ENCODE measurements at regions not wholly inside any gene's neighbourhood (a gene's known extent, or its start where the extent isn't known, plus 50 kb on each side); places are given as distances from the start of the nearest gene placed in this dataset.

DNA sequence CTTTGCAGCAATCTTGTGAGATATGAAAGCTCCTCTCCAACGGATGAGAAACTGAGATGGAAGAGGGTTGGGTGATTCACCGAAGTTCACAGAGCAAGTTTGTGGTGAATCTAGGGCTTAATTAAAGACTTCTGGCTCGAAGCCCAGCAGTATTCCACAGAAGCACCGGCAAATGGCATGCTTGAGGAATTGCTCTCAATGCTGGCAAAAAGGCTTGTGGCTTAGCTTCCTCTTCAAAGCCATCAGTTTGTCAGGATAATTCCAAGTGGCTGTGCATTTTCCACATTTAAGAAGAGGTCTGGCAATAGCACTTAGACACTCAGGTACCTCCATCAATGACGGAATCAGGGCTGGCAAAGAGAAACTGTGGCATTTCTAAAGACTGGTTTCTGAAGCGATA is 98.7 kb upstream of the SLC66A3 start:
- peaks cover 12% of the 10 kb centered on the region for H3K27me3 Mint-ChIP-seq (ENCODE audit: low read depth)
- H3K4me1 Mint-ChIP-seq (ENCODE audit: low read depth) = no peaks in the 10 kb centered on the region
- ATAC-seq (no peak), DNase-seq (no peak)
- H3K9me3 Mint-ChIP-seq (ENCODE audit: insufficient read depth) = peaks cover 9% of the 10 kb centered on the region
- H3K27ac Mint-ChIP-seq = no peak overlapping the region
- ChIA-PET CTCF (interaction anchor here (1.0 kb wide), 1 partner anchor 68 kb away, joined by 3 read pairs; no protein-coding TSS in a partner anchor), POLR2A (interaction anchor here (0.6 kb wide), 1 partner anchor 238 kb away, joined by 3 read pairs; no protein-coding TSS in a partner anchor)
- peaks cover 2% of the 10 kb centered on the region for H3K36me3 Mint-ChIP-seq (ENCODE audit: low read depth)
- H3K4me3 Mint-ChIP-seq = no peak overlapping the region

DNA sequence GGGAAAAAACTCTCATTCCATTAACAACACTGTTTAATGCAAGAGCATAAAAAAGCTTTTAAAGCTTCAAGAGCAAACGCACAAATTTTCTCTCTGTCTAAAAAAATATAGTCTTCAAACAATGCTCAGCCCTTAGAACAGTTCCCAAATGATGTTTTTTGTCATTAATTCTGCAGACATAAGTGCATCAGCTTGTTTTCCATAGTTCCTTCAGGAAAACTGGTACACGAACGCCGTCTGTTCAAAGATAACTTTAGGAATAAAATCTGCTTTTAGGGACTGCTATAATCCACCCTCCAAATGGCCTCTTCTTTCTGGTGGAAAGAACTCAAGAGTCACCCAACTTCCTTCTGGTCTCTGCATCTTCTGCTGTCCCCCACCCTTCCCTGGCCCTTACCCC is 98.2 kb upstream of the SLC66A3 start:
- no peak for ATAC-seq
- no peak overlapping the region for H3K4me3 Mint-ChIP-seq
- no peak for DNase-seq
- H3K9me3 Mint-ChIP-seq (ENCODE audit: insufficient read depth) = peaks cover 9% of the 10 kb centered on the region
- POLR2A ChIA-PET = no interaction called here
- H3K4me1 Mint-ChIP-seq (ENCODE audit: low read depth) = no peaks in the 10 kb centered on the region
- peaks cover 2% of the 10 kb centered on the region for H3K36me3 Mint-ChIP-seq (ENCODE audit: low read depth)
- H3K27ac Mint-ChIP-seq = no peak overlapping the region
- CTCF ChIA-PET = interaction anchor here (1.0 kb wide), 1 partner anchor 68 kb away, joined by 3 read pairs; no protein-coding TSS in a partner anchor
- peaks cover 11% of the 10 kb centered on the region for H3K27me3 Mint-ChIP-seq (ENCODE audit: low read depth)

DNA sequence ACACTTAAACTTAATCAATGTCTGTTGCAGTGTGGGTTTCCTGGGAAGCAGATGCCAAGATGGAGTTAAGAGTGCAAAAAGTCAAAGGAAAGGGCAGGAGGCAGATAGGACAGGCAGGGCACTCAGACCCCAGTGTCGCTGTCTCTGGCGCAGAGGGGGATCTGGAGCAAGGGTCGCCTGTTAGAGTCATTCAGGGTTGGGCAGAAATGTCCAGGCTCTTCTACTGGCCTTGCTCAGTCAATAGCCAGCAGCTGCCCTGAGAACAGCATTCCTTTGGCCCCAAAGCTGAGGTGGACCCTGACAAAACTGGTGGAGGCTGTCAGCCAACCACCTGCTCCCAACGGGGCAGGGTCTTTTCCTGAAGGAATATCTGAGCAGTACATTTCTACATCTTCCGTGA is 97.1 kb upstream of the SLC66A3 start:
- ChIA-PET POLR2A (no interaction called here), CTCF (no interaction called here)
- Mint-ChIP-seq H3K4me1 (ENCODE audit: low read depth) (no peaks in the 10 kb centered on the region), H3K4me3 (no peak overlapping the region), H3K36me3 (ENCODE audit: low read depth) (peaks cover 2% of the 10 kb centered on the region), H3K27me3 (ENCODE audit: low read depth) (peaks cover 12% of the 10 kb centered on the region), H3K27ac (no peak overlapping the region), H3K9me3 (ENCODE audit: insufficient read depth) (peaks cover 9% of the 10 kb centered on the region)
- DNase-seq = no peak
- no peak for ATAC-seq

DNA sequence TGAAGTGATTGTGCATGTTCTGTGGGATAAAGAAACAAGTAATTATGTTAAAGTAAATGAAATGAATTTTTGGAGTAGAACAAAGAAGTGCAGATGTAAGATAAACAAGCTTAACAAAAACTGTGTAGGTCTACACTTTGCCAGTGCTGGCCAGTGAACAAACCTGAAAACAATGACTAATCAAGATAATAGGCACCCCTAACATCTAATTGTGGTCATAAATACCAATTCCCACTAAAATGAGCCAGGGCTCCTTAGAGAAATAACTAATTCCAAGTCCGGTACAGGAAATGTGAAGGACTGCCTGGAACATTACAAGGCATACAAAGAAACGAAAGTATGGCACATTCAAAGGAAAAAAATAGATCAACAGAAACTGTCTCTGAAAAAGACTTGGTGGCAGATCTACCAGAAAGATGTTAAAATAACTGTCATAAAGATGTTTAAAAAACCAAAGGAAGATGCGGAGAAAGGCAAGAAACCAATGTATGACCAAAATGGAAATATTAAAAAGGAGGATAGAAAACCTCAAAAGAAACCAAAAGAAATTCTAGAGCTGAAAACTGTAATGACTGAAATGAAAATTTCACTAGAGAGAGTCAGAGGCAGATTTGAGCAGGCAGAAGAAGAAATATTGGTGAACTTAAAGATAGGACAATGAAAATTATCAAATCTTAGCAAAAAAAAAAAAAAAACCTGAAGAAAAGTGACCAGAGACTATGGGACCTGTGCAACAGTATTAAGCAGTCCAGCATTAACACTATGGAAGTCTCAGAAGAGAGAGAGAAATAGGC is 94.7 kb upstream of the SLC66A3 start:
- no peak for DNase-seq
- ChIA-PET CTCF (no interaction called here), POLR2A (no interaction called here)
- Mint-ChIP-seq H3K4me3 (no peak overlapping the region), H3K36me3 (ENCODE audit: low read depth) (peaks cover 2% of the 10 kb centered on the region), H3K4me1 (ENCODE audit: low read depth) (no peaks in the 10 kb centered on the region), H3K27ac (no peak overlapping the region), H3K9me3 (ENCODE audit: insufficient read depth) (peaks cover 9% of the 10 kb centered on the region), H3K27me3 (ENCODE audit: low read depth) (peaks cover 17% of the 10 kb centered on the region)
- no peak for ATAC-seq

DNA sequence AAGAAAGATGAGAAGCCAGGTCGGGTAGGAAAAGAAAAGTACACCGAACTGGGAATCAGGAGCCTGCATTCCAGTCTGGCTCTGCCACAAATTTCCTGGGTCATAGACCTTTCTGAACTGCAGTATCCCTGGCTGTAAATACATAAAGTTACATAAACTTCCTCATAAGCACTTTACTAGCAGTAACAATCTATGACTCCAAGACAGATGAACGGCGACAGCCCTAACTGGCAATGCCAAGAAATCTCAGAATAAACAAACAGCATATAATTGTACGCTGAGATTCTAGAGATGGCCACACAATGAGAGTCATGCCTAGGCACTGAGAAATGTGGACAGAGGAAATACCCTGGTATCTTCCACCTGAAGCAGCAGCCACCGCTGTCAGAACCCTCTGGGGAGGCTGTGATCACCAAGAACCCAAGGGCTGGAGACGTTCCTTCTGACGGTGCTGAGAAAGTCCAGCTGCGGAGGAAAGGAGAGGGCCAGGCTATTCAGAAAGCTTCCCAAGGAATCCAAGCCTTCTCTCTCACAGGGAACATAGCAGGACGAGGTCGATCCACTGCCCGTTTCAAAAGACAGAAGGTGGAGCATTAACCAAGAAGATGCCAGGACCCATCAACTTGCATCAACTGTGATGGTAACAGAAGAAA is 89.3 kb upstream of the SLC66A3 start:
- POLR2A ChIA-PET = interaction anchor here (0.6 kb wide), 1 partner anchor 66 kb away, joined by 5 read pairs; no protein-coding TSS in a partner anchor
- peaks cover 9% of the 10 kb centered on the region for H3K27me3 Mint-ChIP-seq (ENCODE audit: low read depth)
- CTCF ChIA-PET = no interaction called here
- H3K9me3 Mint-ChIP-seq (ENCODE audit: insufficient read depth) = peaks cover 1% of the 10 kb centered on the region
- H3K4me3 Mint-ChIP-seq = no peak overlapping the region
- no peak overlapping the region for H3K27ac Mint-ChIP-seq
- no peaks in the 10 kb centered on the region for H3K4me1 Mint-ChIP-seq (ENCODE audit: low read depth)
- ATAC-seq (no peak), DNase-seq (peak; percentile 5)
- H3K36me3 Mint-ChIP-seq (ENCODE audit: low read depth) = no peaks in the 10 kb centered on the region

DNA sequence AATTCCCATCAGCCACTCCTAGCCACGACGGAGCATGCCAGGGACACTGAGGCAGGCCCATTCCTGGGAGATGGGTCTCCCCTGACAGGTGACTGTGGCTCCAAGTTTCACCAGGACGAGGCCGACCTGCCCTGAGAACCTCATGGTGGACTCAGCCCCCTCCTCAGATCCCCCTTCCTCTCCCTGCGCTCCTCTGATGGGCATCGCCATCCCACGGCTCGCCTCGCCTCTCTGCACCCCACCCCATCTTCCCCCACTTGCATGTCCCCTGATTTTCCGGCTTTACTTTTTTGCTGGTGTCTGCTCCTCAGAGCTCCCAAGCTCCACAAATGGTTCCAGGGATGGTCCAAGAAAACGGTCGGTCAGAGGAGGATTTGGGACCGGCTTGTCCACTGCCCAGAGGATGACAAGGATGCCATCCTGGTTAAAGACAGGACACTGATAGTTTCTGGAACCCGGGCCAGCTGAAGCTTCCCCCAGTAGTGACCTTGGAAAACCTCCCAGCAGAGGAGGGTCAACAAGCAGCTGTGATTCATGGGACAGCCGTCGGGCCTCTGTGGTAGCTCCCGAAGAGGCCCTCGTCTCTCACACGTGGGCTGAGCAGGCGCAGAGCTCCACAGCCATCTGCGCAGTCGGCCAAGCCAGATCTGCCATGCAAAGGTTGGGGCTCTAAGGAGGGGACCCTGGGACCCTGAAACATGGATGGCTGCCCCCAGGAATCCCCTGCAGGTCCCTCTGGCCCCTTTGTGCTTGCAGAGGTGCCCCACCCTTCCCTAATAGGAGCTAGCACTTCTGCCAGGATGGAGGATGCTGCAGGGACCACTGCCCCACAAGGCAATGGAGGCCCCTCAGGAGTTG is 87.8 kb upstream of the SLC66A3 start:
- ChIA-PET CTCF (no interaction called here), POLR2A (no interaction called here)
- Mint-ChIP-seq H3K4me1 (ENCODE audit: low read depth) (no peaks in the 10 kb centered on the region), H3K4me3 (no peak overlapping the region), H3K27ac (no peak overlapping the region), H3K27me3 (ENCODE audit: low read depth) (peaks cover 13% of the 10 kb centered on the region), H3K36me3 (ENCODE audit: low read depth) (no peaks in the 10 kb centered on the region), H3K9me3 (ENCODE audit: insufficient read depth) (no peaks in the 10 kb centered on the region)
- DNase-seq (no peak), ATAC-seq (no peak)

DNA sequence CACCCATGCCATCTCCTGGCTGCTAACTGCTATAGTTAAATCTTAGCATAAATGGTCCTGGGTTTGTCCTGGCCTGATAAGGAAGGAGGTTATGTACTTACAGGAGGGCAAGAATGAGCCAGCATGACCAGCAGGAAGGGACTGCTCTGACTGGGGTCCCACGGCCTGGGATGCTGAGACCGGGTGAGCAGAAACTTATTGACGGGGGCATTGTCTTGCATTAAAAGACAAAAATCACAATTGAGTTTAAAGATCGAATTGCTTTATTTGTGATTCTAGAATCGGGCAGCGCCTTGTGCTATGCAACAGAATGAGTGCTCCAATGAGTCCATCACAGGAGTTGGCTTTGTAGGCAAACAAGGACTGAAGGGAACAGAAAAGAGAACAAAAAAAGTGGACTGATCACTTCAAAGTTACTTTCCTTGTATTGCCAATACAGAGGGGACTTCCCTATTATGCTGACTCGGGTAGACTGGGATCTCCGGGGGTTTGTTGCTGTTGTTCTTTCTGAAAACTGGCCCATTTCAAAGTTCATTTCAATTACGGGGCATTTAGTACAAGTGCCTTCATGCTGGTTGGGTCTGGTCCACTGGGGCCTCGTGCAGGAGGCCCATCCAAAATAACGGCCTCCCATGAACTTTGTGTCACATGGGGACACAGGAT is 87.1 kb upstream of the SLC66A3 start:
- ChIA-PET CTCF (no interaction called here), POLR2A (no interaction called here)
- no peak for DNase-seq
- H3K36me3 Mint-ChIP-seq (ENCODE audit: low read depth) = no peaks in the 10 kb centered on the region
- no peak for ATAC-seq
- H3K27me3 Mint-ChIP-seq (ENCODE audit: low read depth) = peaks cover 15% of the 10 kb centered on the region
- no peaks in the 10 kb centered on the region for H3K4me1 Mint-ChIP-seq (ENCODE audit: low read depth)
- no peak overlapping the region for H3K4me3 Mint-ChIP-seq
- no peak overlapping the region for H3K27ac Mint-ChIP-seq
- no peaks in the 10 kb centered on the region for H3K9me3 Mint-ChIP-seq (ENCODE audit: insufficient read depth)

DNA sequence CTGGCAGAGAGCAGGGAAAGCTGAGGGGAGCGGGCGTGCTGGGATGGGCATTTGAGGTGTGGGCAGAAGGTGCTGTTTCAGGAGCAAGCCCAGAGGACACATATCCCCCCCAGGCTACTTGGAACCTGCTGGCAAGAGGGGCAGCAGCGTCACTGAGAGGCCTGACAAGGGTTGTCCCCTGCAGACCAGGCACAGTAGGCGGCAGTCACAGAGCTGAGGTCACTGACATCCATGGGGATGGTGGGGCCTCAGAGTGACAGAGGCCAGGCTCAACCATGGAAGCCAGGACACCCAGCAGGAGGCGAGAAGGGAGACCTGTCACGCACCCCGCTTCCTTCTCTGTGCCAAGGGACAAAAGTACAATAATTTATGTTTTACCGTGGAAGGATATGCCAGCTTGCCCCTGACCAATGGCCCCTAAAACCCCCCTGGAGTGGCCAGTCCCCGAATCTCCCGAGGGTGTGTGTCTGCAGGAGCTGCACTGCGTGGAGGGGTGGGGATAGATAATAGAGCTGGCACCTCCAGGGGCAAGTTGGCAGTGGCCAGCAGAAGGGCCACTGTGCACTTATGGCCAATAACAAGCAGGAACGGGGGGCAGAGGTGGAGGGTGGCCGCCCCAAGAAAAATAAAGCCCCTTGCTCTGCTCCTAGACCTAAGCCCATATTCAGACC is 86.3 kb upstream of the SLC66A3 start:
- H3K27me3 Mint-ChIP-seq (ENCODE audit: low read depth) = peaks cover 13% of the 10 kb centered on the region
- ChIA-PET POLR2A (no interaction called here), CTCF (no interaction called here)
- H3K9me3 Mint-ChIP-seq (ENCODE audit: insufficient read depth) = no peaks in the 10 kb centered on the region
- no peaks in the 10 kb centered on the region for H3K4me1 Mint-ChIP-seq (ENCODE audit: low read depth)
- H3K27ac Mint-ChIP-seq = no peak overlapping the region
- DNase-seq (no peak), ATAC-seq (no peak)
- H3K36me3 Mint-ChIP-seq (ENCODE audit: low read depth) = no peaks in the 10 kb centered on the region
- H3K4me3 Mint-ChIP-seq = no peak overlapping the region

DNA sequence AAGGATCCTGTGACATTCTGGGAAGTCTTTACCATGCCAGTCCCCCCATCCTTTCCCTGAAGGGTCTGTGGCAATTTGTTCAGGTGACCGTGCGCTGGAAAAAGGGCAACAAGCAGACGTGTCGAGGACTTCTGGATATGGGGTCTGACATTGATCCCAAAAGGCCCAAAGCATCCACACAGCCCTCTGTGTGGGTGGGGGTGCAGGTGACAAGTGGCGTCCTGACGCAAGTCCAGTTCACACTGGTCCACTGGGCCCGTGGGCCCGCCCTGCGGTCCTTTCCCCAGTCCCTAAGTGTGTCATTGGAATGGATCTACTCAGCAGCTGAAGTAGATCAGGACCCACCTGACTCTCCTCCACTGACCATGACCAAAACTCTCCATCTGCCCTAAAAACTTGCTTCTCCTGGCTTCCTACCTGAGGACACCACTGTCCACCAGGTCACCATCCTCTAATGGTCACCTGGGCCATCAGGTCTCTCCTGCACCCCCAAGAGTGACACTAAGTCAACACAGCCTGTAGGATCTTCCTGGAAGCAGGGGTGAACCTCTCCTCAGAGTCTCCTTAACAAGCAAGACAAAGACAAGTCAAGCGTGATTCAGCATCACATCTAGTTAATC is 85.6 kb upstream of the SLC66A3 start:
- Mint-ChIP-seq H3K36me3 (ENCODE audit: low read depth) (no peaks in the 10 kb centered on the region), H3K4me3 (no peak overlapping the region), H3K27me3 (ENCODE audit: low read depth) (peaks cover 13% of the 10 kb centered on the region), H3K27ac (no peak overlapping the region), H3K9me3 (ENCODE audit: insufficient read depth) (no peaks in the 10 kb centered on the region), H3K4me1 (ENCODE audit: low read depth) (no peaks in the 10 kb centered on the region)
- ChIA-PET POLR2A (no interaction called here), CTCF (no interaction called here)
- DNase-seq = no peak
- no peak for ATAC-seq

DNA sequence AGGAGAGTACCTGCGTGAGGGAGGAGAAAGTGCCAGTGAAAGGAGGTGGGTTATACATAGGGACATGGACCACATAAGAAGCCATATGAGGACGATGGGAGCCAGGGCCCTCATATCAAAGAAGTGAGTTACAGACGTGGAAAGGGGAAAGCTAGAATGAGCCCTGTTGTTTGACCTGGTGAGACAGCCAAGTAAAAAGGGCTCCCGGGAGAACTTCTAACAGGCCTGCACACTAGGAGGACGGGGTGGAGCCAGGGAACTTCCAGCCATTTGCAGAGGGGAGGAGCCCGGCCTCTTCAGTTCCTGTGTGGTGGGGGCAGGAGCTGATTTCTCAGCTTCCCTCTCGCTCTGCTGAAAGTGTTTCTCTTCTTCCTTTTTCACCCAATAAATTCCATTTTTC is 84.1 kb upstream of the SLC66A3 start:
- Mint-ChIP-seq H3K4me3 (no peak overlapping the region), H3K27ac (no peak overlapping the region), H3K9me3 (ENCODE audit: insufficient read depth) (no peaks in the 10 kb centered on the region), H3K36me3 (ENCODE audit: low read depth) (no peaks in the 10 kb centered on the region), H3K27me3 (ENCODE audit: low read depth) (peaks cover 9% of the 10 kb centered on the region), H3K4me1 (ENCODE audit: low read depth) (no peaks in the 10 kb centered on the region)
- ChIA-PET POLR2A (no interaction called here), CTCF (interaction anchor here (1.1 to 1.4 kb wide), 3 partner anchors 53 to 239 kb away, joined by 3 to 4 read pairs (median 3); no protein-coding TSS in a partner anchor)
- ATAC-seq (no peak), DNase-seq (peak; percentile 19)

DNA sequence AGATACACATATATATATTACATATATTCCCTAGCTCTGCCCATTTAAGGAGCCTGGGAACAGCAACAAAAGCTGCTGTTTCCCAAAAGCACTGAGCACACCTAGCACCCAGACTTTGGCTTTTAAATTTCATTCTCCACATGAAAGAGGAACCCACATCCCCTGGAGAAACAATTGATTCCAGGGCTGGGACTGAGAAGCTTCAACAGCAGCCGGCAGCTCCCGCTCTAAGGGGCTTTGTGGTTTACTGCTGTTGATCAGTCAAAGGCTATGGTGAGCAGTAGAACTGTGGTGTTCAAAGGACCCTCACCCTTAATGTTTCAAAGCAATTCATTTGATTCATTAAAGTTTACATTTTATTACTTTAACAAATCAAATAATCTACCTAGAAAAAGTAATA is 83.3 kb upstream of the SLC66A3 start:
- peaks cover 9% of the 10 kb centered on the region for H3K27me3 Mint-ChIP-seq (ENCODE audit: low read depth)
- H3K36me3 Mint-ChIP-seq (ENCODE audit: low read depth) = no peaks in the 10 kb centered on the region
- DNase-seq (no peak), ATAC-seq (no peak)
- ChIA-PET POLR2A (no interaction called here), CTCF (interaction anchor here (1.1 to 1.4 kb wide), 3 partner anchors 53 to 239 kb away, joined by 3 to 4 read pairs (median 3); no protein-coding TSS in a partner anchor)
- H3K27ac Mint-ChIP-seq = no peak overlapping the region
- no peak overlapping the region for H3K4me3 Mint-ChIP-seq
- no peaks in the 10 kb centered on the region for H3K4me1 Mint-ChIP-seq (ENCODE audit: low read depth)
- H3K9me3 Mint-ChIP-seq (ENCODE audit: insufficient read depth) = no peaks in the 10 kb centered on the region
